ENCODE measurements at regions not wholly inside any gene's neighbourhood (a gene's known extent, or its start where the extent isn't known, plus 50 kb on each side); places are given as distances from the start of the nearest gene placed in this dataset.
A peak's percentile ranks its signal among the peaks of the same experiment; 100 is the strongest.

GRCh38 chr20:1764136-1765033, 106.8 kb upstream of the SIRPG start:
- dilution Hi-C loops (cut with MboI; ENCODE audit: extremely low pct_ligation_motif_present, low sequenced_read_pairs): no loop called here
- Histone ChIP-seq H2AFZ (ENCODE audit: low read depth, low read length) (no peak overlapping the region), H3K79me2 (ENCODE audit: control insufficient read depth, insufficient read depth, low read length) (no peaks in the 10 kb centered on the region), H3K27me3 (ENCODE audit: control insufficient read depth in 2 of 2, insufficient read depth in 2 of 2, low read length in 2 of 2) (no peaks in the 10 kb centered on the region), H3K27ac (ENCODE audit: insufficient read depth, low read depth, low read length) (no peak overlapping the region), H3K4me3 (replicated peaks in 1 of 3; ENCODE audit: insufficient read depth in 1 of 3, low read depth in 1 of 3, low read length in 3 of 3) (no peak overlapping the region), H3K9me1 (replicated peaks; ENCODE audit: control insufficient read depth, extremely low read depth, insufficient read depth, low read length) (no peaks in the 10 kb centered on the region), H3K9me3 (replicated peaks; ENCODE audit: control insufficient read depth, insufficient read depth, low read length) (no peaks in the 10 kb centered on the region), H3K36me3 (ENCODE audit: control insufficient read depth in 2 of 2, extremely low read depth in 1 of 2, insufficient read depth in 2 of 2, low read length in 2 of 2) (no peaks in the 10 kb centered on the region), H3K9ac (replicated peaks; ENCODE audit: extremely low read depth, insufficient read depth, low read length) (no peak overlapping the region), H3K4me2 (ENCODE audit: insufficient read depth, low read length) (no peak overlapping the region), H4K20me1 (replicated peaks; ENCODE audit: control insufficient read depth, extremely low read depth, insufficient read depth, low read length) (no peaks in the 10 kb centered on the region), H3K4me1 (ENCODE audit: control insufficient read depth, extremely low read depth, insufficient read depth, low read length) (peaks cover 3% of the 10 kb centered on the region)
- peak; percentile 91 for FAIRE-seq
- TF ChIP-seq JUN (IDR thresholded peaks at IDR 0.05; ENCODE audit: borderline replicate concordance, insufficient read depth, insufficient read length, low read depth) (no peak), CTCF (IDR thresholded peaks at IDR 0.05; ENCODE audit: extremely low read depth in 1 of 2, insufficient read depth in 1 of 2, low read depth in 1 of 2, low read length in 2 of 2) (peak; percentile 84 to 86)
- DNase-seq (ENCODE audit: low read depth, low spot score): peak; percentile 76
- intact Hi-C loops (cut with micrococcal nuclease): loop anchor here (1.0 to 2.0 kb wide), 4 partner anchors 13 to 408 kb away; no protein-coding TSS in a partner anchor
- POLR2A ChIA-PET: no interaction called here
- CTCF ChIA-PET: interaction anchor here (0.7 to 4.0 kb wide), 28 partner anchors 8 to 408 kb away, joined by 3 to 79 read pairs (median 4); partner anchors contain the start of gene SIRPD
- BruUV-seq (replicated peaks): no TSS peak

GRCh38 chr20:1761598-1761997, 104.0 kb upstream of the SIRPG start:
- H3K27ac ChIP-seq (ENCODE audit: insufficient read depth, low read depth, low read length): no peak overlapping the region
- peaks cover 3% of the 10 kb centered on the region for H3K4me1 ChIP-seq (ENCODE audit: control insufficient read depth, extremely low read depth, insufficient read depth, low read length)
- ChIA-PET POLR2A (no interaction called here), CTCF (interaction anchor here (0.6 to 0.9 kb wide), 2 partner anchors 252 to 255 kb away, joined by 3 read pairs; no protein-coding TSS in a partner anchor)
- DNase-seq (ENCODE audit: low read depth, low spot score) (no peak), FAIRE-seq (no peak)
- no peaks in the 10 kb centered on the region for H3K36me3 ChIP-seq (ENCODE audit: control insufficient read depth in 2 of 2, extremely low read depth in 1 of 2, insufficient read depth in 2 of 2, low read length in 2 of 2)
- H3K9me3 ChIP-seq (replicated peaks; ENCODE audit: control insufficient read depth, insufficient read depth, low read length): no peaks in the 10 kb centered on the region
- no peaks in the 10 kb centered on the region for H3K9me1 ChIP-seq (replicated peaks; ENCODE audit: control insufficient read depth, extremely low read depth, insufficient read depth, low read length)
- H3K79me2 ChIP-seq (ENCODE audit: control insufficient read depth, insufficient read depth, low read length): no peaks in the 10 kb centered on the region
- no peaks in the 10 kb centered on the region for H4K20me1 ChIP-seq (replicated peaks; ENCODE audit: control insufficient read depth, extremely low read depth, insufficient read depth, low read length)
- no peak overlapping the region for H3K9ac ChIP-seq (replicated peaks; ENCODE audit: extremely low read depth, insufficient read depth, low read length)
- intact Hi-C loops (cut with micrococcal nuclease): no loop called here
- TF ChIP-seq EZH2 (IDR thresholded peaks at IDR 0.05; ENCODE audit: borderline replicate concordance, low read depth, low read length, severe bottlenecking) (no peak), GATA2 (IDR thresholded peaks at IDR 0.05; ENCODE audit: insufficient read depth, insufficient read length, low read depth, low read length) (no peak), MAX (IDR thresholded peaks at IDR 0.05; ENCODE audit: insufficient read depth, insufficient read length) (no peak), POLR2AphosphoS5 (IDR thresholded peaks at IDR 0.05; ENCODE audit: insufficient read depth, low read depth, low read length) (no peak), POLR2A (IDR thresholded peaks at IDR 0.05; ENCODE audit: low read depth, low read length) (no peak), MYC (IDR thresholded peaks at IDR 0.05; ENCODE audit: low read depth, low read length) (no peak), FOS (IDR thresholded peaks at IDR 0.05; ENCODE audit: borderline replicate concordance, insufficient read depth, low read length) (no peak), JUN (IDR thresholded peaks at IDR 0.05; ENCODE audit: borderline replicate concordance, insufficient read depth, insufficient read length, low read depth) (no peak), CTCF (IDR thresholded peaks at IDR 0.05; ENCODE audit: extremely low read depth in 1 of 2, insufficient read depth in 1 of 2, low read depth in 1 of 2, low read length in 2 of 2) (no peak)
- H3K4me3 ChIP-seq (replicated peaks in 1 of 3; ENCODE audit: insufficient read depth in 1 of 3, low read depth in 1 of 3, low read length in 3 of 3): no peak overlapping the region
- H2AFZ ChIP-seq (ENCODE audit: low read depth, low read length): no peak overlapping the region
- no peak overlapping the region for H3K4me2 ChIP-seq (ENCODE audit: insufficient read depth, low read length)
- no TSS peak for BruUV-seq (replicated peaks)
- dilution Hi-C loops (cut with MboI; ENCODE audit: extremely low pct_ligation_motif_present, low sequenced_read_pairs): no loop called here
- no peaks in the 10 kb centered on the region for H3K27me3 ChIP-seq (ENCODE audit: control insufficient read depth in 2 of 2, insufficient read depth in 2 of 2, low read length in 2 of 2)

All from endothelial cell of umbilical vein (primary cell).